Prostate gland (tissue), 2 donors: ENCODE measurements at regions not wholly inside any gene's neighbourhood (a gene's known extent, or its start where the extent isn't known, plus 50 kb on each side); places are given as distances from the start of the nearest gene placed in this dataset.

ENCODE experiments used
- DNase-seq: peaks from one replicate; pipeline ENCODE4 v3.0.0-alpha.2; 2019; ENCODE audit warnings: low spot score
- H3K27ac ChIP-seq, 2 donors: fragments of 200-600 bp; sonication (generic); 2 replicates each; pipeline ENCODE4 v1.5.1; 2017 to 2019
- H3K27me3 ChIP-seq: fragments of 200-600 bp; sonication (generic); replicated peaks from 2 replicates; pipeline ENCODE4 v1.5.1; 2019; ENCODE audit not compliant: insufficient read depth
- H3K36me3 ChIP-seq, 2 donors: fragments of 200-600 bp; sonication (generic); 1 replicate in 1 of 2; 2 replicates in 1 of 2; pipeline versions ENCODE4 v1.5.1 to v1.8.1; 2017 to 2019
- H3K4me1 ChIP-seq: fragments of 200-600 bp; sonication (generic); replicated peaks from 2 replicates; pipeline ENCODE4 v1.5.1; 2019
- H3K4me3 ChIP-seq, 2 donors: fragments of 200-600 bp; sonication (generic); 2 replicates each; pipeline ENCODE4 v1.5.1; 2017 to 2019
- H3K9me3 ChIP-seq: fragments of 200-600 bp; sonication (generic); 2 replicates; pipeline ENCODE4 v1.5.1; 2017
- CTCF ChIP-seq, 4 experiments: fragments of 200-600 bp in 2 of 4; fragments of 450-650 bp in 2 of 4; sonication (generic) in 2 of 4; IDR thresholded peaks; 1 replicate in 3 of 4; 2 replicates in 1 of 4; pipeline ENCODE4 v1.5.1; 2016 to 2019; ENCODE audit warnings: antibody characterized with exemption in 4 of 4, mild to moderate bottlenecking in 2 of 4, moderate library complexity in 2 of 4
- POLR2A ChIP-seq: fragments of 450-650 bp; IDR thresholded peaks from one replicate; pipeline ENCODE4 v1.6.1; 2016; ENCODE audit warnings: antibody characterized with exemption, mild to moderate bottlenecking
- POLR2AphosphoS5 ChIP-seq: sonication (generic); formaldehyde crosslinking; IDR thresholded peaks from one replicate; pipeline ENCODE4 v1.6.1; 2017; ENCODE audit warnings: antibody characterized with exemption
- WGBS: methylation state at CpG from one replicate; pipeline ENCODE4 v1.1.5; 2018; 5-methylcytosine and 5-hydroxymethylcytosine counted together
- intact Hi-C: fragments of 100-400 bp; cut with DNase I; formaldehyde crosslinking; loops from one replicate; pipeline ENCODE4 v1.14.2; 2022

GRCh38 chr13:47420568-47420967 lies 523.7 kb upstream of the HTR2A start:
- H3K9me3 ChIP-seq, result no peaks in the 10 kb centered on the region
- TF ChIP-seq POLR2A (no peak), POLR2AphosphoS5 (no peak), CTCF (IDR thresholded peaks at IDR 0.05) (no peak)
- no peak for DNase-seq
- H3K27me3 ChIP-seq, result no peaks in the 10 kb centered on the region
- WGBS, result 95% methylated on average over 1 of the region's 1 CpG
- H3K36me3 ChIP-seq, result no peaks in the 10 kb centered on the region
- no peak overlapping the region for H3K4me3 ChIP-seq
- intact Hi-C loops, result no loop called here
- no peak overlapping the region for H3K27ac ChIP-seq
- no peaks in the 10 kb centered on the region for H3K4me1 ChIP-seq

GRCh38 chr13:47420020-47420419 lies 523.2 kb upstream of the HTR2A start:
- Histone ChIP-seq H3K4me1 (no peaks in the 10 kb centered on the region), H3K27ac (no peak overlapping the region), H3K27me3 (no peaks in the 10 kb centered on the region), H3K9me3 (no peaks in the 10 kb centered on the region), H3K4me3 (no peak overlapping the region), H3K36me3 (no peaks in the 10 kb centered on the region)
- 43% methylated on average over 1 of the region's 1 CpG for WGBS
- no peak for TF ChIP-seq POLR2A
- no peak for TF ChIP-seq POLR2AphosphoS5
- TF ChIP-seq CTCF (IDR thresholded peaks at IDR 0.05), result no peak
- DNase-seq, result no peak
- intact Hi-C loops, result no loop called here

GRCh38 chr13:47418206-47418920 lies 521.5 kb upstream of the HTR2A start:
- Histone ChIP-seq H3K27me3 (no peaks in the 10 kb centered on the region), H3K36me3 (no peaks in the 10 kb centered on the region), H3K4me1 (no peaks in the 10 kb centered on the region), H3K4me3 (no peak overlapping the region), H3K27ac (no peak overlapping the region), H3K9me3 (no peaks in the 10 kb centered on the region)
- intact Hi-C loops, result no loop called here
- TF ChIP-seq POLR2AphosphoS5 (no peak), POLR2A (no peak), CTCF (IDR thresholded peaks at IDR 0.05) (no peak)
- 79% methylated on average over 3 of the region's 3 CpGs for WGBS
- DNase-seq, result no peak

GRCh38 chr13:47417485-47417884 lies 520.6 kb upstream of the HTR2A start:
- 95% methylated on average over 2 of the region's 2 CpGs for WGBS
- H3K4me3 ChIP-seq, result no peak overlapping the region
- intact Hi-C loops, result no loop called here

More at GRCh38 chr13:47417485-47417884, 520.6 kb upstream of the HTR2A start:
- no peak for TF ChIP-seq POLR2AphosphoS5
- no peak for TF ChIP-seq POLR2A
- no peak for TF ChIP-seq CTCF (IDR thresholded peaks at IDR 0.05)
- no peaks in the 10 kb centered on the region for H3K36me3 ChIP-seq
- H3K9me3 ChIP-seq, result no peaks in the 10 kb centered on the region
- DNase-seq, result no peak
- H3K27me3 ChIP-seq, result no peaks in the 10 kb centered on the region
- H3K4me1 ChIP-seq, result no peaks in the 10 kb centered on the region
- no peak overlapping the region for H3K27ac ChIP-seq
